ENCODE measurements at regions not wholly inside any gene's neighbourhood (a gene's known extent, or its start where the extent isn't known, plus 50 kb on each side); places are given as distances from the start of the nearest gene placed in this dataset.

GRCh38 chr4:165737309-165737972, 135.6 kb upstream of the TLL1 start:
- TF ChIP-seq, protein P1, sequence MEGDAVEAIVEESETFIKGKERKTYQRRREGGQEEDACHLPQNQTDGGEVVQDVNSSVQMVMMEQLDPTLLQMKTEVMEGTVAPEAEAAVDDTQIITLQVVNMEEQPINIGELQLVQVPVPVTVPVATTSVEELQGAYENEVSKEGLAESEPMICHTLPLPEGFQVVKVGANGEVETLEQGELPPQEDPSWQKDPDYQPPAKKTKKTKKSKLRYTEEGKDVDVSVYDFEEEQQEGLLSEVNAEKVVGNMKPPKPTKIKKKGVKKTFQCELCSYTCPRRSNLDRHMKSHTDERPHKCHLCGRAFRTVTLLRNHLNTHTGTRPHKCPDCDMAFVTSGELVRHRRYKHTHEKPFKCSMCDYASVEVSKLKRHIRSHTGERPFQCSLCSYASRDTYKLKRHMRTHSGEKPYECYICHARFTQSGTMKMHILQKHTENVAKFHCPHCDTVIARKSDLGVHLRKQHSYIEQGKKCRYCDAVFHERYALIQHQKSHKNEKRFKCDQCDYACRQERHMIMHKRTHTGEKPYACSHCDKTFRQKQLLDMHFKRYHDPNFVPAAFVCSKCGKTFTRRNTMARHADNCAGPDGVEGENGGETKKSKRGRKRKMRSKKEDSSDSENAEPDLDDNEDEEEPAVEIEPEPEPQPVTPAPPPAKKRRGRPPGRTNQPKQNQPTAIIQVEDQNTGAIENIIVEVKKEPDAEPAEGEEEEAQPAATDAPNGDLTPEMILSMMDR (optimal IDR thresholded peaks at IDR 0.05 in 1 of 3, IDR thresholded peaks at IDR 0.05 in 1 of 3, conservative IDR thresholded peaks at IDR 0.05 in 1 of 3; ENCODE audit: extremely low read depth in 1 of 3, insufficient read depth in 2 of 3, low read length in 3 of 3) = no peak
- TF ChIP-seq EZH2 (IDR thresholded peaks at IDR 0.05; ENCODE audit: low read length) = no peak
